ENCODE measurements at regions not wholly inside any gene's neighbourhood (a gene's known extent, or its start where the extent isn't known, plus 50 kb on each side); places are given as distances from the start of the nearest gene placed in this dataset.

DNA sequence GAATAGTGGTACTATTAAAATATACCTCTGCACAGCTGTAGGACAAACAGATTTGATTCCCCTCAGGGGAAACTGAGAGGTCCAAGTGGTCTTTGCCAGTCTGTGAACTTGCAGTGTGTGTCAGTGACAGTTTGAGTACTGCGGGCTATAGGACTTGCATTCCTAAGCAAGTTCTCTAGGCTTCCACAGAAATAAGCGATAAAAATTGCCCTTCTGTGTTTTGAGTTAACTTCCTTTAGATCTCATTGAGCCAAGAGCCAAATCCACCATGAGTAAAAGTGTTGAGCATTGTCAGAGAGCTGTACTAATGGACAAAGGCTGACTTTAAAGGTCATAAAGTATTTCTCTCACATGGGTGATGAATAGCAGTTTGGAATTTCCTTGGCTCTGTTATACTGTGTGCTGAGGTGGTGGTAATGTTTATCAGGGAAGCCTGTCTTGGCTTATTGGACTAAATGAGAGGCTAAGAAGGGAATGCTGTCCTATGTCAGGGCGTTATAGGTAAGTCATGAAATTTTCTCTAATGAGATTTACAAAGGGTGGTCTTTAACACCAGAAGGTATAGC is 122.6 kb upstream of the MAP3K7 start:
- 48% methylated on average over 3 of the region's 3 CpGs for WGBS
- Histone ChIP-seq H3K27ac (ENCODE audit: low read depth) (no peak overlapping the region), H3K36me3 (ENCODE audit: insufficient read depth) (no peaks in the 10 kb centered on the region), H3K4me1 (ENCODE audit: insufficient read depth) (no peaks in the 10 kb centered on the region), H3K4me3 (ENCODE audit: low read depth, low read length) (no peak overlapping the region)
- DNase-seq (ENCODE audit: extremely low spot score), result no peak

DNA sequence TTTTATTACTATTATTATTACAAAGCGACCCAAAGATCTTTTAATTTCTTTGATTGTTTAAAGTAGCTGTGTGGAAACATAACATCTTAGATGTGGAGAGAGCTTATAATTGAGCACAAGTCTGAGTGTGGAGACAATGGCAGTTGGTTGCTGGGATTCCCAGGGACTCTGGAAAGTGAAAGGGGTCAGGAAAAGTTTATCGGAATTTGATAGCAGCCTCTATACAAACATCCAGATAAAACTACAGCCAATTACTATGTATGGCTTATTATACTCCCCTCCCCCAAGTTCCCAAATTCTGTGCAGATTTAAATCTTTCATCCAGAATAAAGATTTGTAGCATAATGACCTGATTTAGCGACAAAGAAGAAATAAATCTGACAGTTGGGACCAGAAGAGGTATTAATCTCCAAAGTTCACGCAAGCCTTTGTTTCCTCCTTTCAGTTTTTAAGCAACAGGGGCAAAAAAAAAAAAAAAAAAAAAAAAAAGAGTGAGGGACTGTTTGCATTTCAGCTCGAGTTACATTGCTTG is 121.4 kb upstream of the MAP3K7 start:
- Histone ChIP-seq H3K27ac (ENCODE audit: low read depth) (no peak overlapping the region), H3K4me1 (ENCODE audit: insufficient read depth) (no peaks in the 10 kb centered on the region), H3K36me3 (ENCODE audit: insufficient read depth) (no peaks in the 10 kb centered on the region), H3K4me3 (ENCODE audit: low read depth, low read length) (no peak overlapping the region)
- WGBS, result 52% methylated on average over 5 of the region's 5 CpGs
- no peak for DNase-seq (ENCODE audit: extremely low spot score)

DNA sequence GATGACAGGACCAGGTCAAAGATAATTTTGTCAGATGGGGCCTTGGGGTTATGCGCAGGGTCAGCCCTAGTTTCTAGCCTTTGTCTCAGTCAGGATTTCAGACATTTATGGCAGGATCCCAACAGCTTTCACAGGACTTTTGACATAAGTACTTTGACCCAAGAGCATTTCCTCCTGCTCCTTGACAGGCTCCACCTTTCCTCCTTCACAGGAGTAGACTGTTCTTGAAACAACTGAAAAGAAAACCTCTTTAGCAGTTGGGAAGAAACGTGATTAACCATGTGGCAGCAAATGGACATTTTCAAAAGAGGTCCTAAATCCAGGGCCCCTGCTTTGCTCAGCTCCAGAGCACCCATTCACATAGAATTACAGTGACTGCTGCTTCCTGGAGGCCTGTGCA is 120.4 kb upstream of the MAP3K7 start:
- Histone ChIP-seq H3K4me1 (ENCODE audit: insufficient read depth) (no peaks in the 10 kb centered on the region), H3K27ac (ENCODE audit: low read depth) (no peak overlapping the region), H3K36me3 (ENCODE audit: insufficient read depth) (no peaks in the 10 kb centered on the region), H3K4me3 (ENCODE audit: low read depth, low read length) (no peak overlapping the region)
- 76% methylated on average over 2 of the region's 2 CpGs for WGBS
- DNase-seq (ENCODE audit: extremely low spot score), result no peak

DNA sequence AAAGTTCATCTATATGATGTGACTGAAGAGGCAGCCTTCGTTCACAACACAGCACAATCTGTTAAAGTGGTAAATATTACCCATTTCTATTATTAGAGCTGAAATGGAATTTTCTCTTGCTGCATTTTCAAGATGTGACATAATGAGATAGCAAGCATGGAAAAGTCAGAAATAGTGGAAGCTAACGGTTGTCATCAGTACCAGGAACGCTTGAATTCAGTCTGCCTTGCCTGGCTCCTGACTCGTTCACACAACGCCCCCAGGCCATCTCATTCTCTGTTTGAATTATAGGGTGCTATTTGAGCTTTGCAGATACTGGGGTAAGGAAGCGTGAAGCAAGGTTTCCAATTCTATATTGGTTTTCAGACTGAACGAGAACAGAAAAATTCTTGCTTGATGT is 116.5 kb upstream of the MAP3K7 start:
- DNase-seq (ENCODE audit: extremely low spot score), result no peak
- no peak overlapping the region for H3K27ac ChIP-seq (ENCODE audit: low read depth)
- 58% methylated on average over 7 of the region's 7 CpGs for WGBS
- no peaks in the 10 kb centered on the region for H3K36me3 ChIP-seq (ENCODE audit: insufficient read depth)
- no peaks in the 10 kb centered on the region for H3K4me1 ChIP-seq (ENCODE audit: insufficient read depth)
- H3K4me3 ChIP-seq (ENCODE audit: low read depth, low read length), result no peak overlapping the region

DNA sequence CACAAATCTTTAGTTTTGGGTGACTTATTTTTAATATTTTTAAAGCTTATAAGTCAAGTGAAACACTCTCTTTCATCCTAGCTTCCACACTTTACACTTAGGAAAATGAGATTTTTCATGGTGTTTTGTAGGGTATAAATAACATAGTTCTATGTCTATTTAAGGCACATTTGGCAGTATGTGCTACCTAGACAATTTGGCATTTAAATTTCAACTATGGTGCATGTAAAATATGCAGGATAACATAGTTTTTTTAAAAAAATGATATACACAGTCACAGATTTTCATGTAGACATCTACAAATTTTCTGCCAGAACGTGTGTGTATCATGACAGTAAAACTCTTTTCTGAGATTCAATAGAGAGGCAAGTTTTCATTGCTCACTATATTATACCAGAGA is 115.1 kb upstream of the MAP3K7 start:
- H3K36me3 ChIP-seq (ENCODE audit: insufficient read depth), result no peaks in the 10 kb centered on the region
- H3K27ac ChIP-seq (ENCODE audit: low read depth), result no peak overlapping the region
- DNase-seq (ENCODE audit: extremely low spot score), result no peak
- H3K4me1 ChIP-seq (ENCODE audit: insufficient read depth), result no peaks in the 10 kb centered on the region
- WGBS, result 75% methylated on average over 1 of the region's 1 CpG
- H3K4me3 ChIP-seq (ENCODE audit: low read depth, low read length), result no peak overlapping the region

DNA sequence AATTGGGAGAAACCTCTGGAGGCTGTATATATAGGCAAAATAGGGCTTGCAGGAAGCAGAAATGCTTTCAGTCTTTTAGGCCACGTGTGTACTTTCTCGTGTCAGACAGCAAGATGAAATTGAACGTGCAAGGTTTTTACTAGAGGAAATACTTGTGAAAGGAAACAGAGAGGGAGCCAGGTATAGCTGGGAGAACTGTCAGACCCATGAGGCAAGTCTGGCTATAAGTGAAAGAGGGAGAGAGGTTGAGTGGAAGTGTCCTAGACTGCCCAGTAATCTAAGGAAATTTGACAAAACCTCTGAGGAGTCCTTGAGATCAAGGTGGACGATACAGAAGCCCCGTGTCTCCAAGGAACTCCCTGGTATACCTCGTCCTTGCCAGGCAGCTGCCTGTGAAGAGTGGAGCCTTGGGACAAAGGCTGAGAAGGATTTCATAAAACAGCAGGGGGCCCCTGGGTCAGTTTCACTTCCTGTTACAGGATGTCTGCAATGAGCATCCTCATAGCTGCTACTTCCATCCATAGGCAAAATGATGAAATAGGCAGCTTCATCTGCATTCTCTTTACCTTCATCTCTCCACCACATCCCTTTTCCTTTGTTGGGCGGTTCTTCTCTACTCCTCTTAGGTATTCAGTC is 114.4 kb upstream of the MAP3K7 start:
- H3K4me1 ChIP-seq (ENCODE audit: insufficient read depth), result no peaks in the 10 kb centered on the region
- H3K27ac ChIP-seq (ENCODE audit: low read depth), result no peak overlapping the region
- no peak for DNase-seq (ENCODE audit: extremely low spot score)
- no peak overlapping the region for H3K4me3 ChIP-seq (ENCODE audit: low read depth, low read length)
- WGBS, result 48% methylated on average over 7 of the region's 7 CpGs
- no peaks in the 10 kb centered on the region for H3K36me3 ChIP-seq (ENCODE audit: insufficient read depth)

DNA sequence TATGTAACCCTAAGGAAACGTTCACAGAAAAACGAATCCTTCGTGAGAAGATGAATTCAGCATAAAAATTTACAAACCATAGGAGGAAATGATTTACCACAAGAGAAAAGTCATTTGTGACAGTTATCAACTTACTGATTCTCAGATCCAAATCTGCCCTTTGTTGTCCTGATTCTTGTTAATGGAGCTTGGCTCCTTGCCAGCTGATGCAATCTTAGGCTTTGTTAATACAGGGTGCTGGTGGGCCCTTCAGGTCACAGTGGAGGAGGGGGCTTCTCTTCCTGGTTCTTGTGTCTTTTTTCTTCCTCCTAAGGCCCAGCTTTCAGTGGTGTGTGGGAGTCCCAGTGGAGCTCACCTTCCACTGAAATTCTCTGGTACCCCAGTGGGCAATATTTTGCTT is 108.4 kb upstream of the MAP3K7 start:
- Histone ChIP-seq H3K36me3 (ENCODE audit: insufficient read depth) (no peaks in the 10 kb centered on the region), H3K4me3 (ENCODE audit: low read depth, low read length) (no peak overlapping the region), H3K4me1 (ENCODE audit: insufficient read depth) (no peaks in the 10 kb centered on the region), H3K27ac (ENCODE audit: low read depth) (no peak overlapping the region)
- 79% methylated on average over 3 of the region's 3 CpGs for WGBS
- DNase-seq (ENCODE audit: extremely low spot score), result no peak

DNA sequence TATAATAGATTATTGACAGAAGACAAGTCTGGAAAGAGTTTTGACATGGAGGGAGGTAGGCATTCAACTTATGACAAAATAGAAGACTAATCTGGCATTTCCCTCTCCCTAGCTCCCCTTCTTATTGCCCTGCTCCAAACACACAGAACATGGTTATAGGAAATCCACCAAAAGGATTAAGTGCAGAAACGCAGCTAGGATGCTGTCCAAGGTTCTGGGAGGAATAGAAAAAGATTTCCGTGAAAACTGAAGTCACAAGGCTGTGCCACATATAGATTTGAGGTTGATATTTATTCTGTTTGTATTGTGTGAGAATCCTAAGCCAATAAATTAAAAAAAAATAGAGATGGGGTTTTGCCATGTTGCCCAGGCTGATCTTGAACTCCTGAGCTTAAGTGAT is 107.9 kb upstream of the MAP3K7 start:
- 35% methylated on average over 2 of the region's 2 CpGs for WGBS

DNA sequence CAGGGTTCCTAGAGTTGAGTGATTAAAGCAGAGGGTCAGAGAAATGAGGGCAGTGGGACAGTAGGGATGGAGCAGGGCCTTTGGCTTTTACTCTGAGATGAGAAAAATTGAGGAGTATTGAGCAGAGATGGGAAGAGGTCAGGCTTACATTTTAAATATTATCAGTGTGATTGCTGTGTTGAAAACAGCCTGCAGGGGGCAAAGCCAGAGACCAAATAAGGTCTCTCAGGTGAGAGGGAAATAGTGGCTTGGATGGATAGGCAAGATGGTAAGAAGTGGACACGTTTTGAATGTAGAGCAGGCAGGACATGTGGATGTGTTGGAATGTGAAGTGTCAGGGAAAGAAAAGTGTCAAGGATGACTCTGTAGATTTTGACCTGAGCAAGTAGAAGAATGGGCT is 105.0 kb upstream of the MAP3K7 start:
- Histone ChIP-seq H3K36me3 (ENCODE audit: insufficient read depth) (no peaks in the 10 kb centered on the region), H3K4me1 (ENCODE audit: insufficient read depth) (no peaks in the 10 kb centered on the region), H3K27ac (ENCODE audit: low read depth) (no peak overlapping the region), H3K4me3 (ENCODE audit: low read depth, low read length) (no peak overlapping the region)
- 51% methylated on average over 1 of the region's 1 CpG for WGBS
- no peak for DNase-seq (ENCODE audit: extremely low spot score)

More for the DNA sequence above, 107.9 kb upstream of the MAP3K7 start:
- H3K27ac ChIP-seq (ENCODE audit: low read depth), result no peak overlapping the region
- no peaks in the 10 kb centered on the region for H3K4me1 ChIP-seq (ENCODE audit: insufficient read depth)
- H3K4me3 ChIP-seq (ENCODE audit: low read depth, low read length), result no peak overlapping the region
- no peaks in the 10 kb centered on the region for H3K36me3 ChIP-seq (ENCODE audit: insufficient read depth)
- DNase-seq (ENCODE audit: extremely low spot score), result no peak

DNA sequence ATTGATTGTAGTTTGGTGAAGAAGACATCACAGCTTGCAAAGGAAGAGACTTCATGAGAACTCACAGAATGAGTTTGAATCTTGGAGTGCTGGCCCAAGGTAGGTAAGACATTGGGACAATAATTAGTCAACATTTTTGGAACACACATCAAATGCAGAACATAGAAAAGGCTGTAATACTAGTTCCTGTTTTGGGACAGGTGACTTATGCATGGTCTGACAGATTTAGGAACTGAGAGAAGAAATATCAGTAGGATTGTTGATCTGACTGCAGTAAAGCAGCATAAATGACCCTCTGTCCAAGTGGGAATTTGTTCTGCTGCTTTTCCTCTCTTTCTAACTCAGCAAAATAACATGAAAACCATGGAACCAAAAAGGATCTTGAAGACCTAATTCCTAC is 102.3 kb upstream of the MAP3K7 start:
- no peak overlapping the region for H3K27ac ChIP-seq (ENCODE audit: low read depth)
- no peaks in the 10 kb centered on the region for H3K36me3 ChIP-seq (ENCODE audit: insufficient read depth)
- H3K4me1 ChIP-seq (ENCODE audit: insufficient read depth), result no peaks in the 10 kb centered on the region
- DNase-seq (ENCODE audit: extremely low spot score), result no peak
- no peak overlapping the region for H3K4me3 ChIP-seq (ENCODE audit: low read depth, low read length)

DNA sequence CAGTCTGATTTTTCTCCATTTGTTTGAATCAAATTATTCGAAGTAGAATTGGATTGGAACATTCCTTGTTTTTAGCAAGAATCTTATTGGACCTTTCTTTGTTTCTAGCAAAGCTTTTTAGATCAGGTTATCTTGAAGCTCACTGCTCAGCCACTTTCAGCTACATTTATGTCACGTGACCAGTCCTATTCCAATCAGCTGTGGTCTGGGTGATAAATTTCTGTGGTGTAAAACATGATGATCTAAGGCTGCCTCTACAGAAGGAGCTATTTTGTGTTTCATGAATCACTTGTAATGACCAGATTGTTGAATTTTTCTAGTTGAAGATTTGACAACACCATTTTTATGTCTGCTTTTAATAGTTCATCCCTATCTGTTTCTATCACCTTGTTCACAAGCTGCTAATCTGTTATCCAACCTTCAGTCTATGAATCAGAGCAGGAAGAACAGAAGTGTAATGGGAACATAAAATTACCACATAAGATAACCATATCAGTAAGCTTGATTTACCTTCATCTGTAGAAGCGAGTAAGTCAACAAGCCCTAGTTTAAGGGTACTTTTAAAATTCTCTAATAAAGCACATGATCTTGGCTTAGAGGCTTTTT is 101.0 kb upstream of the MAP3K7 start:
- DNase-seq (ENCODE audit: extremely low spot score), result no peak
- no peak overlapping the region for H3K27ac ChIP-seq (ENCODE audit: low read depth)
- no peaks in the 10 kb centered on the region for H3K4me1 ChIP-seq (ENCODE audit: insufficient read depth)
- H3K36me3 ChIP-seq (ENCODE audit: insufficient read depth), result no peaks in the 10 kb centered on the region
- no peak overlapping the region for H3K4me3 ChIP-seq (ENCODE audit: low read depth, low read length)
- WGBS, result 65% methylated on average over 3 of the region's 3 CpGs

DNA sequence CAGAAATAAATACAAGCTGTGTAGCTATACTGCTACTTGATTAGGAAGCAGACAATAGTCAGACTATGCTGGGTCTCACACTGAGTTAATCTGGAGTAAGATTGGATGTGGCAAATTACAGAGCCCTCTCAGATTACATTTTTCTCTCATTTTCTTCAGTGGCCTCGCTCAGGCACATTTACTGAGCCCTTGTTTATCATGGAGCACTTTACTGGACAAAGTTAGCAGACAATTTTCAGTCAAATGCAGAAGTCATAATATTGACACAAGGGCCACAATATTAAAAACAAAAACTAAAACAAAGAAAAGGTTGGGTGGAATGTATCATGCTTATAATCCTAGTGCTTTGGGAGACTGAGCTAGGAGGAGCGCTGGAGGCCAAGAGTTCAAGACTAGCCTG is 95.0 kb upstream of the MAP3K7 start:
- H3K36me3 ChIP-seq (ENCODE audit: insufficient read depth), result no peaks in the 10 kb centered on the region
- WGBS, result 84% methylated on average over 2 of the region's 2 CpGs
- no peak overlapping the region for H3K4me3 ChIP-seq (ENCODE audit: low read depth, low read length)
- H3K27ac ChIP-seq (ENCODE audit: low read depth), result no peak overlapping the region
- no peaks in the 10 kb centered on the region for H3K4me1 ChIP-seq (ENCODE audit: insufficient read depth)
- DNase-seq (ENCODE audit: extremely low spot score), result no peak

DNA sequence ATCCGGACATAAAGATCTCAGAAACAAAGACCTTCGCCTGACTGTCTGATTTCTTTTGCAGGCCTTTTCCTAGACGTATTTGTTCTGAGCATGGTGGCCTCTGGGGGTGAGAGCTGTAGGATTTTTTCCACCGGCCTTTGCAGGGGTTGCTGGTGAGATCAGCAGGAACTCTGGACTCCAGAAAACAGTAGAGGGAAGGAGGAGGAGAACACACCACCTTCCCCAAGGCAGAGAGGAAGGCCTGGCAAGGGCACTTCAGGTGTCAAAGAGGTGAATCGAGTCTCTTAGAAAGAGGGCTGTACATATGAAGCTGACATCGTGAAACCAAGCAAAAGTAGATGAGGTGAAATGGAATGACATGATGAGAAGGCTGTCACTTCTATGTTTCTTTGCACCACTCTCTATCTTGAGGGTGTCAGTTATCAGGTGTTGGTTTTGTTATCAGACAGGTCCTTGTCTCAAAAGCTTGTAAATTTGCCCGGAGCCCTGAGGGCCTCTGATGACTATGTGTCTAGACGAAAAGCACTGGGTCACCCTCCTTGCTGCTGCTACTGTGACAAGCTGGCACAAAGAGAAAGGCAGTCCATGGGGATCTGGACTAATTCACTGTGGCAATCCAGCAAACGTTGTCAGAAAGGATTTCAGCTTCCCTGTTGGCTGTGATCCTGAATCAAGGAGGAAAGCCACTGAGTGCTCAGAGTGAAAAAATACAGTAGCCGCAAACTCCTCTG is 91.3 kb upstream of the MAP3K7 start:
- H3K4me1 ChIP-seq (ENCODE audit: insufficient read depth), result no peaks in the 10 kb centered on the region
- no peak overlapping the region for H3K4me3 ChIP-seq (ENCODE audit: low read depth, low read length)
- WGBS, result 56% methylated on average over 10 of the region's 10 CpGs
- no peak for DNase-seq (ENCODE audit: extremely low spot score)
- H3K27ac ChIP-seq (ENCODE audit: low read depth), result no peak overlapping the region
- no peaks in the 10 kb centered on the region for H3K36me3 ChIP-seq (ENCODE audit: insufficient read depth)

DNA sequence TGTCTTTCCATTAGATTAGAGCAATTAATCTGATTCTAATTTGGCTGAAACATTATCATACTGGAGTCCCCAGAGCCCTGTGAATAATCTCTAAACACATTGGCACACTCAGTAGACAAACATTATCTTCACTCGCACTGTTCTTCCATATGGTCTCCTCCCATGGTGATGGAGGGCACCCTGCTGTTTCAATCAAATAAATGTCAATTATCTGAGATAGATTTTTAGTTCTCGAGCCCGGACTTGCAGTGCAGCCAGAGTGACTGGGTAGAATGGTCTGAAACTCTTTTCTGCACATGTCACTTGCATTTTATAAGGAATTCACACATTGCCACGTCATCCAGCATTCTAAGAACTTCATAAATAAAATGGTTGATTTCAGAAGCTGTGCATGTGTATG is 90.6 kb upstream of the MAP3K7 start:
- DNase-seq (ENCODE audit: extremely low spot score), result peak; percentile 33
- WGBS, result 54% methylated on average over 4 of the region's 4 CpGs
- Histone ChIP-seq H3K4me3 (ENCODE audit: low read depth, low read length) (no peak overlapping the region), H3K4me1 (ENCODE audit: insufficient read depth) (no peaks in the 10 kb centered on the region), H3K36me3 (ENCODE audit: insufficient read depth) (no peaks in the 10 kb centered on the region), H3K27ac (ENCODE audit: low read depth) (no peak overlapping the region)

Data from urinary bladder (tissue), 3 donors.